ENCODE measurements at regions not wholly inside any gene's neighbourhood (a gene's known extent, or its start where the extent isn't known, plus 50 kb on each side); places are given as distances from the start of the nearest gene placed in this dataset.
"Not testable (repeated sequence)": the region's sequence is repeated elsewhere in the genome, so short reads cannot be mapped to it uniquely, and the experiment has no call there.

- TF ChIP-seq CTCF (IDR thresholded peaks at IDR 0.05); POLR2A (IDR thresholded peaks at IDR 0.05); EP300 (IDR thresholded peaks at IDR 0.05; ENCODE audit: low read depth); POLR2AphosphoS5 (IDR thresholded peaks at IDR 0.05): not testable (repeated sequence)
These were observed 59.6 kb downstream of the GOLGA8B start for GRCh38 chr15:34523849-34524248.

Measured in transverse colon (tissue), 4 donors.